Thoracic aorta (tissue), 2 donors: ENCODE measurements at regions not wholly inside any gene's neighbourhood (a gene's known extent, or its start where the extent isn't known, plus 50 kb on each side); places are given as distances from the start of the nearest gene placed in this dataset.

Experiments used
- ATAC-seq: fragments of 150-250 bp; one replicate; pipeline ENCODE4 v1.8.0; 2017; ENCODE audit warnings: low read depth; ENCODE audit not compliant: insufficient number of reproducible peaks, low FRiP score
- DNase-seq: peaks from one replicate; pipeline ENCODE4 v3.0.0-alpha.2; 2020; ENCODE audit warnings: low spot score
- H3K27ac ChIP-seq, 2 donors: fragments of 200-600 bp; sonication (generic); 1 replicate in 1 of 2; 2 replicates in 1 of 2; pipeline ENCODE4 v1.5.1; 2016; ENCODE audit warnings: mild to moderate bottlenecking in 2 of 2, moderate library complexity in 2 of 2
- H3K27me3 ChIP-seq: fragments of 200-600 bp; sonication (generic); replicated peaks from 2 replicates; pipeline ENCODE4 v1.6.0; 2016; ENCODE audit warnings: mild to moderate bottlenecking; ENCODE audit not compliant: insufficient read depth
- H3K36me3 ChIP-seq: fragments of 200-600 bp; sonication (generic); one replicate; pipeline ENCODE4 v1.5.1; 2016
- H3K4me1 ChIP-seq, 2 donors: fragments of 200-600 bp; sonication (generic); 1 replicate in 1 of 2; 2 replicates in 1 of 2; pipeline versions ENCODE4 v1.5.1 to v1.6.0; 2016; ENCODE audit warnings: low read depth in 2 of 2, mild to moderate bottlenecking in 1 of 2; ENCODE audit not compliant: control insufficient read depth in 1 of 2
- H3K4me3 ChIP-seq: fragments of 200-600 bp; sonication (generic); 2 replicates; pipeline ENCODE4 v1.5.1; 2016; ENCODE audit warnings: mild to moderate bottlenecking
- H3K9me3 ChIP-seq: fragments of 200-600 bp; sonication (generic); 2 replicates; pipeline ENCODE4 v1.5.1; 2016
- TF ChIP-seq, protein P1 (sequence below): fragments of 200-600 bp; sonication (generic); IDR thresholded peaks from one replicate; pipeline ENCODE4 v1.5.1; 2019; ENCODE audit warnings: antibody characterized with exemption

GRCh38 chr11:82653752-82654151 is 79.9 kb downstream of the FAM181B start:
- no peak overlapping the region for H3K27ac ChIP-seq
- H3K4me3 ChIP-seq, result no peak overlapping the region
- TF ChIP-seq, protein P1, sequence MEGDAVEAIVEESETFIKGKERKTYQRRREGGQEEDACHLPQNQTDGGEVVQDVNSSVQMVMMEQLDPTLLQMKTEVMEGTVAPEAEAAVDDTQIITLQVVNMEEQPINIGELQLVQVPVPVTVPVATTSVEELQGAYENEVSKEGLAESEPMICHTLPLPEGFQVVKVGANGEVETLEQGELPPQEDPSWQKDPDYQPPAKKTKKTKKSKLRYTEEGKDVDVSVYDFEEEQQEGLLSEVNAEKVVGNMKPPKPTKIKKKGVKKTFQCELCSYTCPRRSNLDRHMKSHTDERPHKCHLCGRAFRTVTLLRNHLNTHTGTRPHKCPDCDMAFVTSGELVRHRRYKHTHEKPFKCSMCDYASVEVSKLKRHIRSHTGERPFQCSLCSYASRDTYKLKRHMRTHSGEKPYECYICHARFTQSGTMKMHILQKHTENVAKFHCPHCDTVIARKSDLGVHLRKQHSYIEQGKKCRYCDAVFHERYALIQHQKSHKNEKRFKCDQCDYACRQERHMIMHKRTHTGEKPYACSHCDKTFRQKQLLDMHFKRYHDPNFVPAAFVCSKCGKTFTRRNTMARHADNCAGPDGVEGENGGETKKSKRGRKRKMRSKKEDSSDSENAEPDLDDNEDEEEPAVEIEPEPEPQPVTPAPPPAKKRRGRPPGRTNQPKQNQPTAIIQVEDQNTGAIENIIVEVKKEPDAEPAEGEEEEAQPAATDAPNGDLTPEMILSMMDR, result no peak
- ATAC-seq, result no peak
- no peaks in the 10 kb centered on the region for H3K27me3 ChIP-seq
- no peaks in the 10 kb centered on the region for H3K36me3 ChIP-seq
- no peak for DNase-seq
- H3K4me1 ChIP-seq, result no peaks in the 10 kb centered on the region
- H3K9me3 ChIP-seq, result no peaks in the 10 kb centered on the region

GRCh38 chr11:82639251-82639650 is 94.4 kb downstream of the FAM181B start:
- no peak for ATAC-seq
- TF ChIP-seq, protein P1, result no peak

DNA sequence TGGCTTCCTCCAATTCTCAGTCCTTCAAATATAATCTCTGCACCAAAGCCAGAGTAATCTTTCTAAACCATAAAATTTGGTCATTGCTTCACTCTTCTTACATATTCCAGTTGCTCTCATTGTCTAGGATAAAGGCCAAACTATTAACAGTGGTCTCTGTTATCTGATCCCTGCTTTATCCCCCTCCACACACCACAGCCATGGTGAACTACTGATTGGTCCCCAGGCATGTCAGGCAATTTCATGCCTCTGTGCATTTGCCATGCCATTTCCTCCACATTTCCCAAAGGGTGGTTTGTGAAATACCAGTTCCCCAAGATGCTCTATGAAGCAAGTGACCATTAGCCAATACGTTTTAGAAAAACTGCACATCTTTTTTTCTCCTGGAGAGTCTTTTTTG is 97.0 kb downstream of the FAM181B start:
- ATAC-seq (no peak), DNase-seq (no peak)
- no peaks in the 10 kb centered on the region for H3K27me3 ChIP-seq
- H3K27ac ChIP-seq, result no peak overlapping the region
- no peaks in the 10 kb centered on the region for H3K36me3 ChIP-seq
- H3K4me1 ChIP-seq, result no peaks in the 10 kb centered on the region
- no peaks in the 10 kb centered on the region for H3K9me3 ChIP-seq
- no peak overlapping the region for H3K4me3 ChIP-seq
- TF ChIP-seq, protein P1, result no peak

More at GRCh38 chr11:82639251-82639650, 94.4 kb downstream of the FAM181B start:
- H3K4me3 ChIP-seq, result no peak overlapping the region
- no peak overlapping the region for H3K27ac ChIP-seq
- H3K9me3 ChIP-seq, result no peaks in the 10 kb centered on the region
- no peaks in the 10 kb centered on the region for H3K36me3 ChIP-seq
- H3K27me3 ChIP-seq, result no peaks in the 10 kb centered on the region
- no peaks in the 10 kb centered on the region for H3K4me1 ChIP-seq
- no peak for DNase-seq

- H3K4me3 ChIP-seq, result no peak overlapping the region
- DNase-seq (no peak), ATAC-seq (no peak)
- H3K36me3 ChIP-seq, result no peaks in the 10 kb centered on the region
- no peak overlapping the region for H3K27ac ChIP-seq
- no peaks in the 10 kb centered on the region for H3K27me3 ChIP-seq
- no peaks in the 10 kb centered on the region for H3K4me1 ChIP-seq
- TF ChIP-seq, protein P1, result no peak
- no peaks in the 10 kb centered on the region for H3K9me3 ChIP-seq
Observed at GRCh38 chr11:82634091-82634490, 99.6 kb downstream of the FAM181B start.

GRCh38 chr11:82631722-82632630 is 101.7 kb downstream of the FAM181B start:
- DNase-seq (no peak), ATAC-seq (no peak)
- no peaks in the 10 kb centered on the region for H3K27me3 ChIP-seq
- no peaks in the 10 kb centered on the region for H3K4me1 ChIP-seq
- H3K9me3 ChIP-seq, result no peaks in the 10 kb centered on the region
- no peak overlapping the region for H3K4me3 ChIP-seq
- no peaks in the 10 kb centered on the region for H3K36me3 ChIP-seq
- TF ChIP-seq, protein P1, result no peak
- H3K27ac ChIP-seq, result no peak overlapping the region
